GM12878 (cell line): ENCODE measurements at regions not wholly inside any gene's neighbourhood (a gene's known extent, or its start where the extent isn't known, plus 50 kb on each side); places are given as distances from the start of the nearest gene placed in this dataset.
A peak's percentile ranks its signal among the peaks of the same experiment; 100 is the strongest.

Experiments
- ATAC-seq: fragments of 200-7000 bp; cut with Tn5 transposase; 3 replicates; pipeline ENCODE4 v1.9.1; 2020; ENCODE audit warnings: mild to moderate bottlenecking, moderate library complexity
- BruUV-seq: library from RNA; stranded (reverse); fragments of 400-500 nt; replicated peaks from 2 replicates; lab custom pipeline; 2021; lab: Mats Ljungman, UMichigan
- CTCF ChIA-PET: fragments of 300-600 bp; sonication (Branson Sonifier 250); formaldehyde crosslinking; extraction: SDS; loops from one replicate; lab custom pipeline; 2021; ENCODE audit warnings: inconsistent platforms; lab: Yijun Ruan, JAX
- POLR2A ChIA-PET: fragments of 350-600 bp; formaldehyde crosslinking; extraction: SDS; loops from one replicate; lab custom pipeline; 2021; ENCODE audit warnings: inconsistent platforms; lab: Charles Lee
- RAD21 ChIA-PET: fragments of 300-600 bp; sonication (Branson Sonifier 250); formaldehyde crosslinking; loops from one replicate; lab custom pipeline; 2023; ENCODE audit warnings: antibody characterized with exemption; ENCODE audit not compliant: unreplicated experiment; lab: Charles Lee
- SMC1A ChIA-PET: fragments of 300-600 bp; sonication (Branson Sonifier 250); formaldehyde crosslinking; loops from one replicate; lab custom pipeline; 2023; ENCODE audit not compliant: unreplicated experiment, uncharacterized antibody; lab: Charles Lee
- DNase-seq: peaks from one replicate; pipeline ENCODE4 v3.0.0-alpha.2; 2011; ENCODE audit warnings: low read depth, low spot score
- FAIRE-seq: peaks from 3 replicates; lab custom pipeline; 2011; peaks lifted over from hg19 to GRCh38; lab: Jason Lieb, UNC
- H2AFZ ChIP-seq: 2 replicates; pipeline ENCODE4 v1.6.0; 2011; ENCODE audit warnings: low read depth, low read length, control low read depth; ENCODE audit not compliant: control insufficient read depth
- H3K27ac ChIP-seq: 2 replicates; pipeline ENCODE4 v1.5.1; 2011; ENCODE audit warnings: control low read depth; ENCODE audit not compliant: control insufficient read depth, insufficient read depth
- H3K27me3 ChIP-seq, 2 experiments: replicated peaks in 1 of 2; 2 replicates each; pipeline versions ENCODE4 v1.6.0 to v1.6.1; 2011; ENCODE audit warnings: low read length in 1 of 2; ENCODE audit not compliant: control insufficient read depth in 2 of 2, insufficient read depth in 2 of 2
- H3K36me3 ChIP-seq, 2 experiments: 2 replicates each; pipeline ENCODE4 v1.5.1; 2011; ENCODE audit warnings: low read length in 1 of 2; ENCODE audit not compliant: control insufficient read depth in 2 of 2, insufficient read depth in 2 of 2
- H3K4me1 ChIP-seq: 2 replicates; pipeline ENCODE4 v1.6.1; 2011; ENCODE audit warnings: mild to moderate bottlenecking, low read length, moderate library complexity, mixed read lengths; ENCODE audit not compliant: control insufficient read depth, insufficient read depth
- H3K4me2 ChIP-seq: 2 replicates; pipeline ENCODE4 v1.6.0; 2011; ENCODE audit warnings: control low read depth; ENCODE audit not compliant: control insufficient read depth, insufficient read depth
- H3K4me3 ChIP-seq: fragments of 200-600 bp; sonication (generic); 2 replicates; pipeline ENCODE4 v1.5.1; 2016
- H3K79me2 ChIP-seq: 2 replicates; pipeline ENCODE4 v1.6.0; 2011; ENCODE audit warnings: low read length; ENCODE audit not compliant: control insufficient read depth, insufficient read depth
- H3K9ac ChIP-seq: 2 replicates; pipeline ENCODE4 v1.8.0; 2011; ENCODE audit warnings: low read length, control low read depth, mixed read lengths; ENCODE audit not compliant: control insufficient read depth, insufficient read depth
- H3K9me3 ChIP-seq: replicated peaks from 3 replicates; pipeline ENCODE4 v1.5.1; 2011; ENCODE audit warnings: mild to moderate bottlenecking, low read length; ENCODE audit not compliant: control insufficient read depth, insufficient read depth
- H4K20me1 ChIP-seq: 2 replicates; pipeline ENCODE4 v1.6.0; 2011; ENCODE audit not compliant: control insufficient read depth, insufficient read depth
- CBFB ChIP-seq: IDR thresholded peaks from 2 replicates; pipeline ENCODE4 v1.6.1; 2016; ENCODE audit warnings: antibody characterized with exemption, low read depth
- CEBPB ChIP-seq, 2 experiments: fragments of 150-350 bp in 1 of 2; IDR thresholded peaks; 2 replicates each; pipeline ENCODE4 v1.6.1; 2012 to 2014; ENCODE audit warnings: low read depth in 2 of 2, low read length in 2 of 2, borderline replicate concordance in 1 of 2, inconsistent platforms in 1 of 2
- CHD4 ChIP-seq: fragments of 200-600 bp; sonication (generic); IDR thresholded peaks from 2 replicates; pipeline ENCODE4 v1.6.1; 2016; ENCODE audit warnings: mild to moderate bottlenecking
- CREM ChIP-seq: IDR thresholded peaks from 2 replicates; pipeline ENCODE4 v1.6.1; 2014; ENCODE audit warnings: antibody characterized with exemption, low read depth
- DPF2 ChIP-seq: fragments of 450-650 bp; IDR thresholded peaks from 2 replicates; pipeline ENCODE4 v1.6.1; 2017; ENCODE audit warnings: mild to moderate bottlenecking
- EED ChIP-seq: sonication (generic); IDR thresholded peaks from 2 replicates; pipeline ENCODE4 v1.6.1; 2016; ENCODE audit warnings: antibody characterized with exemption, low read depth
- EGR1 ChIP-seq, 2 experiments: IDR thresholded peaks; 1 replicate in 1 of 2; 2 replicates in 1 of 2; pipeline ENCODE4 v1.6.1; 2011 to 2012; ENCODE audit warnings: low read depth in 2 of 2, low read length in 2 of 2, borderline replicate concordance in 1 of 2, mild to moderate bottlenecking in 1 of 2, moderate library complexity in 1 of 2
- ETV6 ChIP-seq, 2 experiments: fragments of 450-650 bp in 1 of 2; IDR thresholded peaks in 1 of 2; conservative IDR thresholded peaks in 1 of 2; 2 replicates each; pipeline ENCODE4 v1.6.1; 2014; ENCODE audit warnings: antibody characterized with exemption in 1 of 2, borderline replicate concordance in 1 of 2, low read depth in 1 of 2, mild to moderate bottlenecking in 1 of 2, moderate library complexity in 1 of 2
- HDAC6 ChIP-seq: fragments of 200-600 bp; sonication (generic); IDR thresholded peaks from one replicate; pipeline ENCODE4 v1.8.0; 2017; ENCODE audit warnings: antibody characterized with exemption; ENCODE audit not compliant: unreplicated experiment
- IKZF1 ChIP-seq: fragments of 450-650 bp; conservative IDR thresholded peaks from 2 replicates; pipeline ENCODE4 v1.6.1; 2017; ENCODE audit warnings: antibody characterized with exemption, mild to moderate bottlenecking
- IKZF2 ChIP-seq, 2 experiments: fragments of 450-650 bp; IDR thresholded peaks; 2 replicates each; pipeline ENCODE4 v1.6.1; 2017; ENCODE audit warnings: mild to moderate bottlenecking in 2 of 2, moderate library complexity in 2 of 2
- LARP7 ChIP-seq: fragments of 450-650 bp; IDR thresholded peaks from 2 replicates; pipeline ENCODE4 v1.6.1; 2017; ENCODE audit warnings: mild to moderate bottlenecking
- MTA3 ChIP-seq: IDR thresholded peaks from 2 replicates; pipeline ENCODE4 v1.6.1; 2012; ENCODE audit warnings: low read length, inconsistent platforms, borderline replicate concordance
- PKNOX1 ChIP-seq: fragments of 450-650 bp; IDR thresholded peaks from 2 replicates; pipeline ENCODE4 v1.6.1; 2016; ENCODE audit warnings: mild to moderate bottlenecking
- SPI1 ChIP-seq: IDR thresholded peaks from 2 replicates; pipeline ENCODE4 v1.6.1; 2011; ENCODE audit warnings: low read depth, mild to moderate bottlenecking, low read length, moderate library complexity, borderline replicate concordance; ENCODE audit not compliant: insufficient read depth
- SUPT20H ChIP-seq: IDR thresholded peaks from 2 replicates; pipeline ENCODE4 v1.6.1; 2011; ENCODE audit warnings: low read depth, mild to moderate bottlenecking, low read length, moderate library complexity, borderline replicate concordance; ENCODE audit not compliant: control insufficient read depth
- WGBS: methylation state at CpG from one replicate; pipeline ENCODE4 v1.1.6; 2016; ENCODE audit warnings: low lambda C conversion rate; ENCODE audit not compliant: insufficient replicate concordance, insufficient coverage; ENCODE audit errors: missing lambda C conversion rate; 5-methylcytosine and 5-hydroxymethylcytosine counted together
- in situ Hi-C: fragments of 300-500 bp; cut with MboI; formaldehyde crosslinking; loops from 9 replicates; pipeline ENCODE4 v1.14.3; 2018; ENCODE audit warnings: mixed read lengths
- intact Hi-C: fragments of 100-400 bp; cut with micrococcal nuclease; formaldehyde crosslinking; loops from one replicate; pipeline ENCODE4 v1.14.2; 2022; ENCODE audit not compliant: unreplicated experiment

GRCh38 chr10:63702092-63702491 is 180.9 kb downstream of the REEP3 start:
- BruUV-seq: no TSS peak
- H3K36me3 ChIP-seq: no peaks in the 10 kb centered on the region
- no peaks in the 10 kb centered on the region for H3K27me3 ChIP-seq
- in situ Hi-C loops (loop anchor here (25.0 kb wide), 1 partner anchor 1115 kb away; no protein-coding TSS in a partner anchor), intact Hi-C loops (no loop called here)
- SMC1A ChIA-PET: interaction anchor here (0.9 kb wide), 1 partner anchor 8 kb away, joined by 3 read pairs; no protein-coding TSS in a partner anchor
- no peak for DNase-seq
- no peaks in the 10 kb centered on the region for H4K20me1 ChIP-seq
- no peaks in the 10 kb centered on the region for H3K79me2 ChIP-seq
- H3K4me2 ChIP-seq: no peak overlapping the region
- WGBS: 29% methylated on average over 1 of the region's 1 CpG
- TF ChIP-seq DPF2: no peak
- H3K27ac ChIP-seq: no peak overlapping the region
- POLR2A ChIA-PET: no interaction called here
- no peak overlapping the region for H3K4me3 ChIP-seq
- H3K9ac ChIP-seq: no peak overlapping the region
- CTCF ChIA-PET: interaction anchor here (8.4 kb wide), 1 partner anchor 16 kb away, joined by 62 read pairs; no protein-coding TSS in a partner anchor
- H3K4me1 ChIP-seq: peaks cover 8% of the 10 kb centered on the region
- FAIRE-seq: no peak
- no peak for ATAC-seq
- no peaks in the 10 kb centered on the region for H3K9me3 ChIP-seq
- no peak overlapping the region for H2AFZ ChIP-seq
- RAD21 ChIA-PET: interaction anchor here (1.0 to 3.4 kb wide), 3 partner anchors 10 to 439 kb away, joined by 4 to 12 read pairs (median 6); no protein-coding TSS in a partner anchor

GRCh38 chr10:63703113-63703670 is 182.0 kb downstream of the REEP3 start:
- BruUV-seq: no TSS peak
- POLR2A ChIA-PET: interaction anchor here (0.6 kb wide), 1 partner anchor 198 kb away, joined by 4 read pairs; no protein-coding TSS in a partner anchor
- 67% methylated on average over 4 of the region's 4 CpGs for WGBS
- Histone ChIP-seq H2AFZ (peak overlapping the region; percentile 58), H3K4me2 (peak overlapping the region; percentile 39; the same call in 1 of the 2 replicates), H3K36me3 (no peaks in the 10 kb centered on the region), H3K27me3 (no peaks in the 10 kb centered on the region), H3K9me3 (no peaks in the 10 kb centered on the region), H3K4me3 (no peak overlapping the region), H3K27ac (no peak overlapping the region), H3K9ac (no peak overlapping the region), H4K20me1 (no peaks in the 10 kb centered on the region), H3K4me1 (peaks cover 8% of the 10 kb centered on the region), H3K79me2 (no peaks in the 10 kb centered on the region)
- in situ Hi-C loops: loop anchor here (25.0 kb wide), 1 partner anchor 1116 kb away; no protein-coding TSS in a partner anchor
- SMC1A ChIA-PET: interaction anchor here (0.6 to 1.9 kb wide), 6 partner anchors 11 to 536 kb away, joined by 3 to 10 read pairs (median 4); no protein-coding TSS in a partner anchor
- FAIRE-seq: no peak
- DNase-seq: peak; percentile 36
- ATAC-seq: peak; percentile 38
- CTCF ChIA-PET: interaction anchor here (0.8 to 8.4 kb wide), 6 partner anchors 15 to 545 kb away, joined by 3 to 62 read pairs (median 4); no protein-coding TSS in a partner anchor
- intact Hi-C loops: no loop called here
- RAD21 ChIA-PET: interaction anchor here (0.7 to 3.4 kb wide), 9 partner anchors 11 to 487 kb away, joined by 3 to 12 read pairs (median 5); no protein-coding TSS in a partner anchor
- TF ChIP-seq LARP7 (no peak), SUPT20H (no peak), PKNOX1 (peak; percentile 71), IKZF1 (peak; percentile 71), CEBPB (IDR thresholded peaks at IDR 0.05; ENCODE audit: borderline replicate concordance in 1 of 2, low read depth in 2 of 2, low read length in 2 of 2) (peak in 1 of 2 experiments; percentile 76; a peak in 2 of 4 replicates), CREM (peak; percentile 49; the same call in 1 of the 2 replicates), HDAC6 (no peak), SPI1 (peak; percentile 95), CHD4 (no peak), ETV6 (conservative IDR thresholded peaks at IDR 0.05 in 1 of 2, IDR thresholded peaks at IDR 0.05 in 1 of 2; ENCODE audit: borderline replicate concordance in 1 of 2, low read depth in 1 of 2) (peak in 1 of 2 experiments; percentile 50; a peak in 1 of 4 replicates), MTA3 (peak; percentile 64; the same call in 1 of the 2 replicates), EED (peak; percentile 97), EGR1 (IDR thresholded peaks at IDR 0.05; ENCODE audit: borderline replicate concordance in 1 of 2, low read depth in 2 of 2, low read length in 2 of 2) (no peak), IKZF2 (IDR thresholded peaks at IDR 0.05) (peak; percentile 85 to 88), CBFB (0 out of 2 replicates have a peak, but pooled peaks have one; percentile 20)
